HCT116 (cell line): ENCODE measurements at regions not wholly inside any gene's neighbourhood (a gene's known extent, or its start where the extent isn't known, plus 50 kb on each side); places are given as distances from the start of the nearest gene placed in this dataset.

Source experiments
- CBX3 ChIP-seq: IDR thresholded peaks from 2 replicates; pipeline ENCODE4 v1.6.1; 2012; ENCODE audit warnings: low read depth
- CTCF ChIP-seq, 3 experiments: fragments of 200-600 bp in 1 of 3; sonication (generic) in 1 of 3; IDR thresholded peaks in 2 of 3; conservative IDR thresholded peaks in 1 of 3; 2 replicates each; pipeline ENCODE4 v1.5.1; 2012 to 2017; ENCODE audit warnings: low read depth in 2 of 3, low read length in 2 of 3, antibody characterized with exemption in 1 of 3, borderline replicate concordance in 1 of 3, control low read depth in 1 of 3, mild to moderate bottlenecking in 1 of 3, mixed read lengths in 1 of 3, mixed run types in 1 of 3, moderate library complexity in 1 of 3; ENCODE audit not compliant: insufficient read depth in 1 of 3
- EGR1 ChIP-seq: IDR thresholded peaks from 2 replicates; pipeline ENCODE4 v1.6.1; 2012; ENCODE audit warnings: low read depth
- EZH2 ChIP-seq: fragments of 200-600 bp; sonication (generic); IDR thresholded peaks from 2 replicates; pipeline ENCODE4 v1.6.1; 2017; ENCODE audit warnings: antibody characterized with exemption, mixed run types
- EZH2phosphoT487 ChIP-seq: fragments of 200-600 bp; IDR thresholded peaks from 2 replicates; pipeline ENCODE4 v1.6.1; 2018; ENCODE audit warnings: antibody characterized with exemption, borderline replicate concordance
- MAX ChIP-seq: IDR thresholded peaks from 2 replicates; pipeline ENCODE4 v1.6.1; 2012
- POLR2A ChIP-seq: IDR thresholded peaks from 2 replicates; pipeline ENCODE4 v1.7.0; 2011; ENCODE audit warnings: borderline replicate concordance; ENCODE audit not compliant: insufficient read depth, insufficient read length; ENCODE audit errors: extremely low read depth
- POLR2AphosphoS5 ChIP-seq: IDR thresholded peaks from 2 replicates; pipeline ENCODE4 v1.6.1; 2011; ENCODE audit warnings: mild to moderate bottlenecking, low read depth, low read length, moderate library complexity
- RAD21 ChIP-seq: IDR thresholded peaks from 2 replicates; pipeline ENCODE4 v1.6.1; 2012; ENCODE audit warnings: low read depth, mild to moderate bottlenecking
- REST ChIP-seq: IDR thresholded peaks from 2 replicates; pipeline ENCODE4 v1.6.1; 2012; ENCODE audit warnings: low read depth
- SIN3A ChIP-seq: IDR thresholded peaks from 2 replicates; pipeline ENCODE4 v1.6.1; 2012; ENCODE audit warnings: low read depth
- SP1 ChIP-seq: IDR thresholded peaks from 2 replicates; pipeline ENCODE4 v1.6.1; 2012; ENCODE audit warnings: low read depth
- SRF ChIP-seq: IDR thresholded peaks from 2 replicates; pipeline ENCODE4 v1.6.1; 2012; ENCODE audit warnings: low read depth

GRCh38 chr3:69448877-69449276, 63.0 kb upstream of the FRMD4B start:
- no peak for TF ChIP-seq EZH2
- TF ChIP-seq CTCF (IDR thresholded peaks at IDR 0.05 in 2 of 3, conservative IDR thresholded peaks at IDR 0.05 in 1 of 3; ENCODE audit: borderline replicate concordance in 1 of 3, insufficient read depth in 1 of 3, low read depth in 2 of 3, low read length in 2 of 3), result no peak
- TF ChIP-seq POLR2A, result no peak
- no peak for TF ChIP-seq EZH2phosphoT487
- no peak for TF ChIP-seq RAD21
- no peak for TF ChIP-seq SIN3A
- no peak for TF ChIP-seq CBX3
- no peak for TF ChIP-seq REST
- no peak for TF ChIP-seq SRF
- no peak for TF ChIP-seq POLR2AphosphoS5
- no peak for TF ChIP-seq EGR1
- no peak for TF ChIP-seq SP1
- TF ChIP-seq MAX, result no peak
